Right lobe of liver (tissue), 4 donors: ENCODE measurements at regions not wholly inside any gene's neighbourhood (a gene's known extent, or its start where the extent isn't known, plus 50 kb on each side); places are given as distances from the start of the nearest gene placed in this dataset.

Experiments used
- POLR2A ChIP-seq: fragments of 450-650 bp; IDR thresholded peaks from one replicate; pipeline ENCODE4 v1.6.1; 2017; ENCODE audit warnings: antibody characterized with exemption, mild to moderate bottlenecking
- TF ChIP-seq, protein P1 (sequence below), 4 donors: fragments of 200-600 bp in 3 of 4; fragments of 450-650 bp in 1 of 4; IDR thresholded peaks; one replicate each; pipeline versions ENCODE4 v1.5.1 to v1.8.0; 2016 to 2022; ENCODE audit warnings: antibody characterized with exemption in 4 of 4, mild to moderate bottlenecking in 2 of 4
- donor health status: DM: no; HTN: no; CAD: no.
- donor health status: DM: no; HTN: no; CAD: no.
- donor health status: DM: no; HTN: yes; CAD: no.

DNA sequence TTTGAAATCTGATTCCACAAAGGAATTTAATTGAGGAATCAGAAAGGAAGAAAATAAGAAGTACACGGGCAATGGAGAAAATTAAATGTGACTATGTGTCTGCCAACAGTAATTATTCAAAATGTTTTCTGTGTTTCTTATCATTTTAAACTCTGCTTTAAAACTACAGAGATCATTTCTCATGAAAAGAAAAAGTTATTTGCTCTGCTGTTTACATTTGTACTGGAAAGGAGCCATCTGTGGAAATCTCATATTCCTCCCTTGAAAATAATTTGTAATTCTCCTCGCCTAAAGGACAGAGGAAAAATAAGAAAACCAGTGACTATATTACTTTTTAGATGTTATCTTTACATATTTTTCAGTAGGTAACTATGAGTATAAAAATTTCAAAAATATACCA lies 181.9 kb upstream of the MEIS1 start:
- no peak for TF ChIP-seq POLR2A
- TF ChIP-seq, protein P1, sequence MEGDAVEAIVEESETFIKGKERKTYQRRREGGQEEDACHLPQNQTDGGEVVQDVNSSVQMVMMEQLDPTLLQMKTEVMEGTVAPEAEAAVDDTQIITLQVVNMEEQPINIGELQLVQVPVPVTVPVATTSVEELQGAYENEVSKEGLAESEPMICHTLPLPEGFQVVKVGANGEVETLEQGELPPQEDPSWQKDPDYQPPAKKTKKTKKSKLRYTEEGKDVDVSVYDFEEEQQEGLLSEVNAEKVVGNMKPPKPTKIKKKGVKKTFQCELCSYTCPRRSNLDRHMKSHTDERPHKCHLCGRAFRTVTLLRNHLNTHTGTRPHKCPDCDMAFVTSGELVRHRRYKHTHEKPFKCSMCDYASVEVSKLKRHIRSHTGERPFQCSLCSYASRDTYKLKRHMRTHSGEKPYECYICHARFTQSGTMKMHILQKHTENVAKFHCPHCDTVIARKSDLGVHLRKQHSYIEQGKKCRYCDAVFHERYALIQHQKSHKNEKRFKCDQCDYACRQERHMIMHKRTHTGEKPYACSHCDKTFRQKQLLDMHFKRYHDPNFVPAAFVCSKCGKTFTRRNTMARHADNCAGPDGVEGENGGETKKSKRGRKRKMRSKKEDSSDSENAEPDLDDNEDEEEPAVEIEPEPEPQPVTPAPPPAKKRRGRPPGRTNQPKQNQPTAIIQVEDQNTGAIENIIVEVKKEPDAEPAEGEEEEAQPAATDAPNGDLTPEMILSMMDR (IDR thresholded peaks at IDR 0.05), result no peak
